HUES64 (cell line): ENCODE measurements at regions not wholly inside any gene's neighbourhood (a gene's known extent, or its start where the extent isn't known, plus 50 kb on each side); places are given as distances from the start of the nearest gene placed in this dataset.

ENCODE experiments used
- H3K27ac ChIP-seq: 2 replicates; pipeline ENCODE4 v1.7.0; 2013; ENCODE audit warnings: low read depth, low read length, inconsistent platforms
- H3K27me3 ChIP-seq: 2 replicates; pipeline ENCODE4 v1.6.1; 2013; ENCODE audit warnings: mild to moderate bottlenecking, low read length; ENCODE audit not compliant: insufficient read depth
- H3K36me3 ChIP-seq: 2 replicates; pipeline ENCODE4 v1.6.1; 2013; ENCODE audit warnings: mild to moderate bottlenecking, low read length; ENCODE audit not compliant: insufficient read depth
- H3K4me1 ChIP-seq: 2 replicates; pipeline ENCODE4 v1.6.1; 2013; ENCODE audit warnings: mild to moderate bottlenecking, low read length, moderate library complexity; ENCODE audit not compliant: insufficient read depth
- H3K4me3 ChIP-seq: 2 replicates; pipeline ENCODE4 v1.5.1; 2013; ENCODE audit warnings: mild to moderate bottlenecking, low read length, moderate library complexity
- H3K9ac ChIP-seq: 2 replicates; pipeline ENCODE4 v1.6.1; 2013; ENCODE audit warnings: mild to moderate bottlenecking, low read depth, low read length
- H3K9me3 ChIP-seq: 2 replicates; pipeline ENCODE4 v1.6.1; 2013; ENCODE audit warnings: low read depth, low read length; ENCODE audit not compliant: insufficient read depth
- WGBS: fragments of 150-250, 120-280 bp; methylation state at CpG from one replicate; pipeline ENCODE4 v1.1.7; 2013; ENCODE audit warnings: missing lambda C conversion rate; 5-methylcytosine and 5-hydroxymethylcytosine counted together

GRCh38 chr1:78387201-78387600, 103.6 kb upstream of the PTGFR start:
- no peaks in the 10 kb centered on the region; the same call in 1 of the 2 replicates for H3K4me1 ChIP-seq
- no peaks in the 10 kb centered on the region for H3K9me3 ChIP-seq
- WGBS, result 76% methylated on average over 2 of the region's 2 CpGs
- H3K27ac ChIP-seq, result no peak overlapping the region
- no peak overlapping the region for H3K9ac ChIP-seq
- no peaks in the 10 kb centered on the region for H3K27me3 ChIP-seq
- H3K36me3 ChIP-seq, result no peaks in the 10 kb centered on the region
- H3K4me3 ChIP-seq, result no peak overlapping the region

- H3K27ac ChIP-seq, result no peak overlapping the region
- no CpG with 5 or more reads among the region's 1 CpG for WGBS
- no peak overlapping the region for H3K4me3 ChIP-seq
Observed at GRCh38 chr1:78387871-78388270, 102.9 kb upstream of the PTGFR start.

GRCh38 chr1:78388275-78388674, 102.5 kb upstream of the PTGFR start:
- H3K27me3 ChIP-seq, result no peaks in the 10 kb centered on the region
- H3K9me3 ChIP-seq, result no peaks in the 10 kb centered on the region
- H3K36me3 ChIP-seq, result no peaks in the 10 kb centered on the region
- no peaks in the 10 kb centered on the region; the same call in 1 of the 2 replicates for H3K4me1 ChIP-seq
- H3K27ac ChIP-seq, result no peak overlapping the region
- H3K4me3 ChIP-seq, result no peak overlapping the region
- H3K9ac ChIP-seq, result no peak overlapping the region

More at GRCh38 chr1:78387871-78388270, 102.9 kb upstream of the PTGFR start:
- H3K9ac ChIP-seq, result no peak overlapping the region
- no peaks in the 10 kb centered on the region for H3K36me3 ChIP-seq
- H3K9me3 ChIP-seq, result no peaks in the 10 kb centered on the region
- H3K4me1 ChIP-seq, result no peaks in the 10 kb centered on the region; the same call in 1 of the 2 replicates
- no peaks in the 10 kb centered on the region for H3K27me3 ChIP-seq

- H3K27ac ChIP-seq, result no peak overlapping the region
- 85% methylated on average over 2 of the region's 2 CpGs for WGBS
- no peaks in the 10 kb centered on the region for H3K36me3 ChIP-seq
- no peak overlapping the region for H3K4me3 ChIP-seq
- no peaks in the 10 kb centered on the region for H3K4me1 ChIP-seq
- no peaks in the 10 kb centered on the region for H3K27me3 ChIP-seq
- no peaks in the 10 kb centered on the region for H3K9me3 ChIP-seq
- no peak overlapping the region for H3K9ac ChIP-seq
Observed at GRCh38 chr1:78401148-78401547, 89.6 kb upstream of the PTGFR start.

GRCh38 chr1:78408192-78408591, 82.6 kb upstream of the PTGFR start:
- Histone ChIP-seq H3K9me3 (peaks cover 15% of the 10 kb centered on the region; the same call in 1 of the 2 replicates), H3K4me1 (no peaks in the 10 kb centered on the region), H3K4me3 (no peak overlapping the region), H3K27me3 (no peaks in the 10 kb centered on the region), H3K36me3 (no peaks in the 10 kb centered on the region), H3K27ac (no peak overlapping the region), H3K9ac (no peak overlapping the region)
- WGBS, result no CpG with 5 or more reads among the region's 1 CpG

GRCh38 chr1:78408810-78409209, 82.0 kb upstream of the PTGFR start:
- Histone ChIP-seq H3K27ac (no peak overlapping the region), H3K4me1 (no peaks in the 10 kb centered on the region), H3K36me3 (no peaks in the 10 kb centered on the region), H3K4me3 (no peak overlapping the region), H3K9me3 (peaks cover 15% of the 10 kb centered on the region; the same call in 1 of the 2 replicates), H3K9ac (no peak overlapping the region), H3K27me3 (no peaks in the 10 kb centered on the region)
- WGBS, result 79% methylated on average over 2 of the region's 2 CpGs

GRCh38 chr1:78410643-78411042, 80.1 kb upstream of the PTGFR start:
- Histone ChIP-seq H3K4me3 (no peak overlapping the region), H3K27me3 (no peaks in the 10 kb centered on the region), H3K9me3 (peaks cover 15% of the 10 kb centered on the region; the same call in 1 of the 2 replicates), H3K36me3 (no peaks in the 10 kb centered on the region), H3K4me1 (no peaks in the 10 kb centered on the region), H3K9ac (no peak overlapping the region), H3K27ac (no peak overlapping the region)
- WGBS, result 97% methylated on average over 2 of the region's 2 CpGs

- Histone ChIP-seq H3K4me3 (no peak overlapping the region), H3K27ac (no peak overlapping the region), H3K36me3 (no peaks in the 10 kb centered on the region), H3K9me3 (peaks cover 15% of the 10 kb centered on the region; the same call in 1 of the 2 replicates), H3K9ac (no peak overlapping the region), H3K27me3 (no peaks in the 10 kb centered on the region), H3K4me1 (no peaks in the 10 kb centered on the region)
- 92% methylated on average over 1 of the region's 3 CpGs for WGBS
Observed at GRCh38 chr1:78411707-78412106, 79.1 kb upstream of the PTGFR start.

GRCh38 chr1:78415165-78415564, 75.6 kb upstream of the PTGFR start:
- no peaks in the 10 kb centered on the region for H3K27me3 ChIP-seq
- H3K4me3 ChIP-seq, result no peak overlapping the region
- H3K9ac ChIP-seq, result no peak overlapping the region
- WGBS, result no CpG with 5 or more reads among the region's 1 CpG
- peak overlapping the region; percentile 20; the same call in 1 of the 2 replicates for H3K27ac ChIP-seq
- H3K36me3 ChIP-seq, result no peaks in the 10 kb centered on the region
- peaks cover 15% of the 10 kb centered on the region; the same call in 1 of the 2 replicates for H3K9me3 ChIP-seq
- H3K4me1 ChIP-seq, result no peaks in the 10 kb centered on the region

GRCh38 chr1:78419309-78419708, 71.5 kb upstream of the PTGFR start:
- Histone ChIP-seq H3K36me3 (no peaks in the 10 kb centered on the region), H3K27me3 (no peaks in the 10 kb centered on the region), H3K27ac (no peak overlapping the region), H3K9ac (no peak overlapping the region), H3K4me3 (no peak overlapping the region), H3K9me3 (no peaks in the 10 kb centered on the region), H3K4me1 (no peaks in the 10 kb centered on the region)
- WGBS, result 81% methylated on average over 3 of the region's 3 CpGs

- Histone ChIP-seq H3K4me1 (no peaks in the 10 kb centered on the region), H3K27me3 (no peaks in the 10 kb centered on the region), H3K9ac (no peak overlapping the region), H3K36me3 (no peaks in the 10 kb centered on the region), H3K9me3 (no peaks in the 10 kb centered on the region), H3K27ac (no peak overlapping the region), H3K4me3 (no peak overlapping the region)
- WGBS, result no CpG with 5 or more reads among the region's 3 CpGs
Observed at GRCh38 chr1:78420181-78420580, 70.6 kb upstream of the PTGFR start.

- no peaks in the 10 kb centered on the region for H3K36me3 ChIP-seq
- H3K9ac ChIP-seq, result no peak overlapping the region
- H3K4me1 ChIP-seq, result no peaks in the 10 kb centered on the region
- H3K27ac ChIP-seq, result no peak overlapping the region
- no peak overlapping the region for H3K4me3 ChIP-seq
- no peaks in the 10 kb centered on the region for H3K9me3 ChIP-seq
- H3K27me3 ChIP-seq, result no peaks in the 10 kb centered on the region
Observed at GRCh38 chr1:78420688-78421087, 70.1 kb upstream of the PTGFR start.
